K562 (cell line): ENCODE measurements at regions not wholly inside any gene's neighbourhood (a gene's known extent, or its start where the extent isn't known, plus 50 kb on each side); places are given as distances from the start of the nearest gene placed in this dataset.

Source experiments
- ATAC-seq: fragments of 200-7000 bp; cut with Tn5 transposase; 3 replicates; pipeline ENCODE4 v1.9.1; 2020; ENCODE audit warnings: moderate library complexity
- BruUV-seq: library from RNA; stranded (reverse); fragments of 400-500 nt; replicated peaks from 2 replicates; lab custom pipeline; 2021; lab: Mats Ljungman, UMichigan
- CTCF ChIA-PET: fragments of 300-600 bp; formaldehyde crosslinking; extraction: SDS; loops from one replicate; lab custom pipeline; 2021; ENCODE audit warnings: low intra/inter-chr PET ratio; lab: Yijun Ruan, JAX
- POLR2A ChIA-PET: fragments of 300-600, 350-650 bp; sonication (Branson Sonifier 250); formaldehyde crosslinking; extraction: SDS; loops from one replicate; lab custom pipeline; 2021; ENCODE audit warnings: antibody characterized with exemption, inconsistent platforms; lab: Yijun Ruan, JAX
- DNase-seq, 4 experiments: peaks; one replicate each; pipeline versions ENCODE4 v3.0.0 to v3.0.0-alpha.2; 2011 to 2018; ENCODE audit warnings: low spot score in 3 of 4, mixed read lengths in 3 of 4; ENCODE audit errors: extremely low read depth in 1 of 4
- FAIRE-seq: peaks from 2 replicates; lab custom pipeline; 2011; peaks lifted over from hg19 to GRCh38; lab: Jason Lieb, UNC
- H2AFZ ChIP-seq: 2 replicates; pipeline ENCODE4 v1.6.0; 2011; ENCODE audit warnings: low read depth, low read length, control low read depth, inconsistent platforms
- H3K27ac ChIP-seq: fragments of 200-600 bp; 3 replicates; pipeline ENCODE4 v1.8.0; 2011; ENCODE audit warnings: low read depth, mild to moderate bottlenecking, control low read depth, inconsistent platforms, low read length, moderate library complexity, mixed read lengths; ENCODE audit errors: extremely low read depth
- H3K27me3 ChIP-seq, 2 experiments: fragments of 300-600 bp in 1 of 2; 2 replicates in 1 of 2; 3 replicates in 1 of 2; pipeline versions ENCODE4 v1.6.0 to v1.8.0; 2011; ENCODE audit warnings: inconsistent platforms in 2 of 2, low read length in 2 of 2, mild to moderate bottlenecking in 1 of 2, mixed read lengths in 1 of 2, moderate library complexity in 1 of 2; ENCODE audit not compliant: control insufficient read depth in 2 of 2, insufficient read depth in 2 of 2
- H3K36me3 ChIP-seq: fragments of 300-600 bp; 3 replicates; pipeline ENCODE4 v1.8.0; 2011; ENCODE audit warnings: mild to moderate bottlenecking, low read length, inconsistent platforms; ENCODE audit not compliant: control insufficient read depth, insufficient read depth
- H3K4me1 ChIP-seq, 2 experiments: fragments of 200-600 bp in 1 of 2; replicated peaks in 1 of 2; 2 replicates in 1 of 2; 3 replicates in 1 of 2; pipeline versions ENCODE4 v1.5.1 to v1.8.0; 2011; ENCODE audit warnings: inconsistent platforms in 2 of 2, low read length in 2 of 2, mild to moderate bottlenecking in 1 of 2, mixed read lengths in 1 of 2, moderate library complexity in 1 of 2; ENCODE audit not compliant: control insufficient read depth in 2 of 2, insufficient read depth in 2 of 2
- H3K4me2 ChIP-seq: 2 replicates; pipeline ENCODE4 v1.6.1; 2011; ENCODE audit warnings: low read length, control low read depth, inconsistent platforms, mixed read lengths; ENCODE audit not compliant: insufficient read depth
- H3K4me3 ChIP-seq: fragments of 200-600 bp; sonication (generic), shearing (Covaris generic); 2 replicates; pipeline ENCODE4 v1.5.1; 2016; ENCODE audit warnings: control low read depth, inconsistent platforms
- H3K79me2 ChIP-seq: fragments of 200-600 bp; 3 replicates; pipeline ENCODE4 v1.8.0; 2011; ENCODE audit warnings: low read length, inconsistent platforms; ENCODE audit not compliant: control insufficient read depth, insufficient read depth
- H3K9ac ChIP-seq, 2 experiments: 2 replicates each; pipeline versions ENCODE4 v1.6.0 to v1.6.1; 2011; ENCODE audit warnings: low read depth in 2 of 2, low read length in 2 of 2, control low read depth in 1 of 2, inconsistent platforms in 1 of 2, mild to moderate bottlenecking in 1 of 2, mixed read lengths in 1 of 2; ENCODE audit not compliant: insufficient read depth in 1 of 2
- H3K9me1 ChIP-seq: one replicate; pipeline ENCODE4 v1.6.0; 2011; ENCODE audit warnings: inconsistent platforms, mild to moderate bottlenecking, low read length, moderate library complexity; ENCODE audit not compliant: control insufficient read depth, insufficient read depth
- H3K9me3 ChIP-seq: replicated peaks from 2 replicates; pipeline ENCODE4 v1.5.1; 2011; ENCODE audit warnings: low read depth, low read length, inconsistent platforms; ENCODE audit not compliant: control insufficient read depth, insufficient read depth
- H4K20me1 ChIP-seq: replicated peaks from 2 replicates; pipeline ENCODE4 v1.6.1; 2011; ENCODE audit warnings: low read length, inconsistent platforms, mixed read lengths; ENCODE audit not compliant: control insufficient read depth, insufficient read depth
- MEF2D ChIP-seq: conservative IDR thresholded peaks from 2 replicates; pipeline ENCODE4 v1.6.1; 2016; ENCODE audit warnings: low read depth, missing genetic modification characterization, missing compliant biosample characterization
- NFE2 ChIP-seq: IDR thresholded peaks from 2 replicates; pipeline ENCODE4 v1.6.1; 2014; ENCODE audit warnings: antibody characterized with exemption, low read depth
- ZNF398 ChIP-seq: fragments of 250-450 bp; sonication (Bioruptor Pico); IDR thresholded peaks from 2 replicates; pipeline ENCODE4 v1.8.0; 2021; ENCODE audit warnings: moderate library complexity, mild to moderate bottlenecking, inconsistent platforms
- WGBS: fragments of 100-300 bp; shearing (Covaris generic); methylation state at CpG from one replicate; pipeline ENCODE4 v1.1.6; 2016; ENCODE audit warnings: low coverage, mixed read lengths; ENCODE audit not compliant: insufficient coverage; ENCODE audit errors: missing lambda C conversion rate; 5-methylcytosine and 5-hydroxymethylcytosine counted together
- in situ Hi-C: fragments of 300-500 bp; cut with MboI; formaldehyde crosslinking; loops from 4 replicates; pipeline ENCODE4 v1.15.0; 2018; ENCODE audit warnings: inconsistent platforms, mixed read lengths
- intact Hi-C: fragments of 100-400 bp; cut with micrococcal nuclease; formaldehyde crosslinking; loops from 2 replicates; pipeline ENCODE4 v1.14.2; 2022
- TF ChIP-seq, protein P1 (sequence below): fragments of 250-450 bp; sonication (Bioruptor Pico); IDR thresholded peaks from 2 replicates; pipeline ENCODE4 v1.8.0; 2022; ENCODE audit warnings: inconsistent platforms, mild to moderate bottlenecking, moderate library complexity, borderline replicate concordance
- TF ChIP-seq, protein P2 (sequence below): fragments of 450-650 bp; formaldehyde crosslinking; conservative IDR thresholded peaks from 2 replicates; pipeline ENCODE4 v1.4.0; 2022; ENCODE audit warnings: mild to moderate bottlenecking, missing genetic modification characterization

DNA sequence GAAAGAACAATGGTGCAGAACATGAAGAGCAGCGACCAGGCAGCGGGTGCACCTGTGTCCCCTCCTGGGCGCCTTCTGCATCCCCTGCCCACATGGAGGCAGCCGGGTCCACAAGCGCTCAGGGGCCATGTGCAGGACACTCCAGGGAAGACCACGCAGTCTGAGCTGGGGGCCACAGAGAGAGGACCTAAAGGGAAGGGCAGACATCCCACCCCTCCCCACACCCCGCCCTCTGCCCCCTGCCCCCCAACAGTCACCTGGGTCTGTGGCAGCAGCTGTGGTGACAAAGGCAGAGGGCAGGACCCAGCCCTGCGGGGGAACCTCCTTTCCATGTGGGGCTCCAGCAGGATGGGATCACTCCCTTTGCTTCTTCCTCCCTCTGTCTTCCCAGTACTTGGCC, 805.7 kb downstream of the CDH9 start:
- H3K9me1 ChIP-seq = no peaks in the 10 kb centered on the region
- no peak overlapping the region for H3K4me2 ChIP-seq
- no peaks in the 10 kb centered on the region; the same call in 1 of the 2 replicates for H3K9me3 ChIP-seq
- in situ Hi-C loops (no loop called here), intact Hi-C loops (no loop called here)
- no peak overlapping the region for H2AFZ ChIP-seq
- DNase-seq = no peak
- TF ChIP-seq MEF2D (no peak), NFE2 (no peak), ZNF398 (no peak)
- TF ChIP-seq, protein P1, sequence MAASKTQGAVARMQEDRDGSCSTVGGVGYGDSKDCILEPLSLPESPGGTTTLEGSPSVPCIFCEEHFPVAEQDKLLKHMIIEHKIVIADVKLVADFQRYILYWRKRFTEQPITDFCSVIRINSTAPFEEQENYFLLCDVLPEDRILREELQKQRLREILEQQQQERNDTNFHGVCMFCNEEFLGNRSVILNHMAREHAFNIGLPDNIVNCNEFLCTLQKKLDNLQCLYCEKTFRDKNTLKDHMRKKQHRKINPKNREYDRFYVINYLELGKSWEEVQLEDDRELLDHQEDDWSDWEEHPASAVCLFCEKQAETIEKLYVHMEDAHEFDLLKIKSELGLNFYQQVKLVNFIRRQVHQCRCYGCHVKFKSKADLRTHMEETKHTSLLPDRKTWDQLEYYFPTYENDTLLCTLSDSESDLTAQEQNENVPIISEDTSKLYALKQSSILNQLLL = no peak
- TF ChIP-seq, protein P2, sequence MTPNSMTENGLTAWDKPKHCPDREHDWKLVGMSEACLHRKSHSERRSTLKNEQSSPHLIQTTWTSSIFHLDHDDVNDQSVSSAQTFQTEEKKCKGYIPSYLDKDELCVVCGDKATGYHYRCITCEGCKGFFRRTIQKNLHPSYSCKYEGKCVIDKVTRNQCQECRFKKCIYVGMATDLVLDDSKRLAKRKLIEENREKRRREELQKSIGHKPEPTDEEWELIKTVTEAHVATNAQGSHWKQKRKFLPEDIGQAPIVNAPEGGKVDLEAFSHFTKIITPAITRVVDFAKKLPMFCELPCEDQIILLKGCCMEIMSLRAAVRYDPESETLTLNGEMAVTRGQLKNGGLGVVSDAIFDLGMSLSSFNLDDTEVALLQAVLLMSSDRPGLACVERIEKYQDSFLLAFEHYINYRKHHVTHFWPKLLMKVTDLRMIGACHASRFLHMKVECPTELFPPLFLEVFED (CRISPR knock-in tag) = no peak
- no peaks in the 10 kb centered on the region for H3K4me1 ChIP-seq
- CTCF ChIA-PET = no interaction called here
- H4K20me1 ChIP-seq = no peaks in the 10 kb centered on the region
- POLR2A ChIA-PET = no interaction called here
- H3K36me3 ChIP-seq = no peaks in the 10 kb centered on the region
- FAIRE-seq = no peak
- ATAC-seq = no peak
- WGBS = 0% methylated on average over 3 of the region's 8 CpGs
- H3K4me3 ChIP-seq = no peak overlapping the region
- no peaks in the 10 kb centered on the region for H3K79me2 ChIP-seq
- BruUV-seq = no TSS peak
- no peak overlapping the region for H3K9ac ChIP-seq
- H3K27me3 ChIP-seq = no peaks in the 10 kb centered on the region
- H3K27ac ChIP-seq = no peak overlapping the region
